GM21390 (cell line): ENCODE measurements at regions not wholly inside any gene's neighbourhood (a gene's known extent, or its start where the extent isn't known, plus 50 kb on each side); places are given as distances from the start of the nearest gene placed in this dataset.

ENCODE experiments used
- ATAC-seq: cut with Tn5 transposase; IDR thresholded peaks from one replicate; pipeline ENCODE4 v1.9.1; 2021; ENCODE audit not compliant: unreplicated experiment

- no peak for ATAC-seq
These were observed 764.0 kb upstream of the LRRN3 start for GRCh38 chr7:110326966-110327365.

- ATAC-seq, result no peak
These were observed 754.5 kb upstream of the LRRN3 start for GRCh38 chr7:110336423-110336822.

- ATAC-seq, result no peak
These were observed 753.3 kb upstream of the LRRN3 start for GRCh38 chr7:110337646-110338045.

- no peak for ATAC-seq
These were observed 743.8 kb upstream of the LRRN3 start for GRCh38 chr7:110347081-110347480.

- ATAC-seq, result no peak
These were observed 734.5 kb upstream of the LRRN3 start for GRCh38 chr7:110356438-110356837.

- no peak for ATAC-seq
These were observed 732.9 kb upstream of the LRRN3 start for GRCh38 chr7:110358028-110358427.

- no peak for ATAC-seq
These were observed 719.2 kb upstream of the LRRN3 start for GRCh38 chr7:110371709-110372108.

GRCh38 chr7:110372685-110373084 is 718.2 kb upstream of the LRRN3 start:
- no peak for ATAC-seq

- no peak for ATAC-seq
These were observed 717.5 kb upstream of the LRRN3 start for GRCh38 chr7:110373416-110373815.

- no peak for ATAC-seq
These were observed 717.1 kb upstream of the LRRN3 start for GRCh38 chr7:110373859-110374258.

- ATAC-seq, result no peak
These were observed 715.9 kb upstream of the LRRN3 start for GRCh38 chr7:110375068-110375467.

GRCh38 chr7:110382736-110383135 is 708.2 kb upstream of the LRRN3 start:
- ATAC-seq, result no peak

GRCh38 chr7:110386006-110386405 is 704.9 kb upstream of the LRRN3 start:
- ATAC-seq, result no peak

- no peak for ATAC-seq
These were observed 704.0 kb upstream of the LRRN3 start for GRCh38 chr7:110386913-110387312.

GRCh38 chr7:110387689-110388088 is 703.2 kb upstream of the LRRN3 start:
- no peak for ATAC-seq

GRCh38 chr7:110388457-110388856 is 702.5 kb upstream of the LRRN3 start:
- no peak for ATAC-seq

GRCh38 chr7:110396021-110396420 is 694.9 kb upstream of the LRRN3 start:
- no peak for ATAC-seq

- no peak for ATAC-seq
These were observed 692.8 kb upstream of the LRRN3 start for GRCh38 chr7:110397927-110398660.

- ATAC-seq, result no peak
These were observed 691.5 kb upstream of the LRRN3 start for GRCh38 chr7:110399421-110399820.

- ATAC-seq, result no peak
These were observed 690.5 kb upstream of the LRRN3 start for GRCh38 chr7:110400411-110400810.

- no peak for ATAC-seq
These were observed 683.7 kb upstream of the LRRN3 start for GRCh38 chr7:110407242-110407641.

GRCh38 chr7:110407706-110408105 is 683.2 kb upstream of the LRRN3 start:
- ATAC-seq, result no peak

- ATAC-seq, result no peak
These were observed 678.3 kb upstream of the LRRN3 start for GRCh38 chr7:110412614-110413013.
